ENCODE measurements at regions not wholly inside any gene's neighbourhood (a gene's known extent, or its start where the extent isn't known, plus 50 kb on each side); places are given as distances from the start of the nearest gene placed in this dataset.
"Not testable (repeated sequence)": the region's sequence is repeated elsewhere in the genome, so short reads cannot be mapped to it uniquely, and the experiment has no call there.

- no peaks in the 10 kb centered on the region for H3K9me3 Mint-ChIP-seq
- no peak for DNase-seq
- H3K27ac Mint-ChIP-seq: no peak overlapping the region
- H3K36me3 Mint-ChIP-seq (ENCODE audit: low read depth): no peaks in the 10 kb centered on the region
- CTCF ChIA-PET: no interaction called here
- no peaks in the 10 kb centered on the region for H3K4me1 Mint-ChIP-seq (ENCODE audit: low read depth)
- H3K27me3 Mint-ChIP-seq (ENCODE audit: low read depth): peaks cover 3% of the 10 kb centered on the region
- intact Hi-C loops (cut with micrococcal nuclease): no loop called here
- no peak overlapping the region for H3K4me3 Mint-ChIP-seq
Observed at GRCh38 chr10:125605167-125605566, 77.8 kb downstream of the TEX36 start.

GRCh38 chr10:125602825-125603224 lies 80.1 kb downstream of the TEX36 start:
- Mint-ChIP-seq H3K9me3 (peaks cover 2% of the 10 kb centered on the region), H3K27ac (no peak overlapping the region), H3K4me1 (ENCODE audit: low read depth) (no peaks in the 10 kb centered on the region), H3K4me3 (no peak overlapping the region), H3K36me3 (ENCODE audit: low read depth) (no peaks in the 10 kb centered on the region), H3K27me3 (ENCODE audit: low read depth) (peaks cover 3% of the 10 kb centered on the region)
- CTCF ChIA-PET: no interaction called here
- no peak for DNase-seq
- intact Hi-C loops (cut with micrococcal nuclease): no loop called here

GRCh38 chr10:125599194-125599593 lies 83.8 kb downstream of the TEX36 start:
- intact Hi-C loops (cut with micrococcal nuclease): no loop called here
- Mint-ChIP-seq H3K27ac (no peak overlapping the region), H3K4me3 (no peak overlapping the region)

GRCh38 chr10:125595911-125596310 lies 87.1 kb downstream of the TEX36 start:
- Mint-ChIP-seq H3K36me3 (ENCODE audit: low read depth) (no peaks in the 10 kb centered on the region), H3K9me3 (peaks cover 17% of the 10 kb centered on the region)
- intact Hi-C loops (cut with micrococcal nuclease): no loop called here

More at GRCh38 chr10:125599194-125599593, 83.8 kb downstream of the TEX36 start:
- peaks cover 15% of the 10 kb centered on the region for H3K9me3 Mint-ChIP-seq
- H3K36me3 Mint-ChIP-seq (ENCODE audit: low read depth): no peaks in the 10 kb centered on the region
- CTCF ChIA-PET: no interaction called here
- H3K4me1 Mint-ChIP-seq (ENCODE audit: low read depth): no peaks in the 10 kb centered on the region
- no peaks in the 10 kb centered on the region for H3K27me3 Mint-ChIP-seq (ENCODE audit: low read depth)
- DNase-seq: no peak

GRCh38 chr10:125593644-125594043 lies 89.3 kb downstream of the TEX36 start:
- Mint-ChIP-seq H3K9me3 (peaks cover 17% of the 10 kb centered on the region), H3K27ac (no peak overlapping the region), H3K4me1 (ENCODE audit: low read depth) (no peaks in the 10 kb centered on the region), H3K27me3 (ENCODE audit: low read depth) (peaks cover 4% of the 10 kb centered on the region), H3K36me3 (ENCODE audit: low read depth) (no peaks in the 10 kb centered on the region), H3K4me3 (no peak overlapping the region)
- CTCF ChIA-PET: no interaction called here
- DNase-seq: no peak
- intact Hi-C loops (cut with micrococcal nuclease): no loop called here

More at GRCh38 chr10:125595911-125596310, 87.1 kb downstream of the TEX36 start:
- Mint-ChIP-seq H3K27me3 (ENCODE audit: low read depth) (peaks cover 4% of the 10 kb centered on the region), H3K27ac (no peak overlapping the region), H3K4me3 (no peak overlapping the region), H3K4me1 (ENCODE audit: low read depth) (no peaks in the 10 kb centered on the region)
- CTCF ChIA-PET: no interaction called here
- DNase-seq: no peak

- H3K9me3 Mint-ChIP-seq: peaks cover 15% of the 10 kb centered on the region
- CTCF ChIA-PET: no interaction called here
- peaks cover 4% of the 10 kb centered on the region for H3K27me3 Mint-ChIP-seq (ENCODE audit: low read depth)
- no peak overlapping the region for H3K27ac Mint-ChIP-seq
- intact Hi-C loops (cut with micrococcal nuclease): no loop called here
- no peaks in the 10 kb centered on the region for H3K4me1 Mint-ChIP-seq (ENCODE audit: low read depth)
- H3K36me3 Mint-ChIP-seq (ENCODE audit: low read depth): no peaks in the 10 kb centered on the region
- no peak overlapping the region for H3K4me3 Mint-ChIP-seq
- DNase-seq: no peak
Observed at GRCh38 chr10:125592897-125593296, 90.1 kb downstream of the TEX36 start.

GRCh38 chr10:125591886-125592285 lies 91.1 kb downstream of the TEX36 start:
- Mint-ChIP-seq H3K27ac (no peak overlapping the region), H3K9me3 (peaks cover 13% of the 10 kb centered on the region), H3K4me1 (ENCODE audit: low read depth) (no peaks in the 10 kb centered on the region), H3K4me3 (no peak overlapping the region), H3K27me3 (ENCODE audit: low read depth) (peaks cover 4% of the 10 kb centered on the region), H3K36me3 (ENCODE audit: low read depth) (no peaks in the 10 kb centered on the region)
- intact Hi-C loops (cut with micrococcal nuclease): no loop called here
- CTCF ChIA-PET: no interaction called here
- DNase-seq: no peak

- H3K4me1 Mint-ChIP-seq (ENCODE audit: low read depth); CTCF ChIA-PET; H3K9me3 Mint-ChIP-seq; intact Hi-C loops (cut with micrococcal nuclease); H3K4me3 Mint-ChIP-seq; H3K27me3 Mint-ChIP-seq (ENCODE audit: low read depth); H3K36me3 Mint-ChIP-seq (ENCODE audit: low read depth); DNase-seq; H3K27ac Mint-ChIP-seq: not testable (repeated sequence)
Observed at GRCh38 chr10:125588738-125589137, 94.2 kb downstream of the TEX36 start.

GRCh38 chr10:125584954-125585353 lies 98.0 kb downstream of the TEX36 start:
- intact Hi-C loops (cut with micrococcal nuclease): no loop called here
- Mint-ChIP-seq H3K27me3 (ENCODE audit: low read depth) (peaks cover 3% of the 10 kb centered on the region), H3K27ac (no peak overlapping the region), H3K36me3 (ENCODE audit: low read depth) (no peaks in the 10 kb centered on the region), H3K4me3 (no peak overlapping the region), H3K4me1 (ENCODE audit: low read depth) (no peaks in the 10 kb centered on the region), H3K9me3 (no peaks in the 10 kb centered on the region)
- DNase-seq: no peak
- CTCF ChIA-PET: no interaction called here

- Mint-ChIP-seq H3K4me1 (ENCODE audit: low read depth) (no peaks in the 10 kb centered on the region), H3K27ac (no peak overlapping the region), H3K27me3 (ENCODE audit: low read depth) (peaks cover 7% of the 10 kb centered on the region), H3K36me3 (ENCODE audit: low read depth) (no peaks in the 10 kb centered on the region), H3K4me3 (no peak overlapping the region), H3K9me3 (peaks cover 6% of the 10 kb centered on the region)
- CTCF ChIA-PET: interaction anchor here (0.6 kb wide), 1 partner anchor 184 kb away, joined by 3 read pairs; no protein-coding TSS in a partner anchor
- no peak for DNase-seq
- intact Hi-C loops (cut with micrococcal nuclease): no loop called here
Observed at GRCh38 chr10:125578658-125579315, 104.2 kb downstream of the TEX36 start.

GRCh38 chr10:125575843-125576242 lies 107.1 kb downstream of the TEX36 start:
- H3K27ac Mint-ChIP-seq: no peak overlapping the region
- H3K4me1 Mint-ChIP-seq (ENCODE audit: low read depth): no peaks in the 10 kb centered on the region
- H3K4me3 Mint-ChIP-seq: no peak overlapping the region
- CTCF ChIA-PET: no interaction called here
- intact Hi-C loops (cut with micrococcal nuclease): no loop called here
- H3K27me3 Mint-ChIP-seq (ENCODE audit: low read depth): peaks cover 7% of the 10 kb centered on the region
- no peak for DNase-seq
- H3K9me3 Mint-ChIP-seq: peaks cover 6% of the 10 kb centered on the region
- H3K36me3 Mint-ChIP-seq (ENCODE audit: low read depth): no peaks in the 10 kb centered on the region

GRCh38 chr10:125568156-125568555 lies 114.8 kb downstream of the TEX36 start:
- Mint-ChIP-seq H3K9me3 (no peaks in the 10 kb centered on the region), H3K36me3 (ENCODE audit: low read depth) (no peaks in the 10 kb centered on the region), H3K27me3 (ENCODE audit: low read depth) (peaks cover 9% of the 10 kb centered on the region), H3K27ac (no peak overlapping the region), H3K4me1 (ENCODE audit: low read depth) (no peaks in the 10 kb centered on the region), H3K4me3 (no peak overlapping the region)
- DNase-seq: no peak
- CTCF ChIA-PET: no interaction called here
- intact Hi-C loops (cut with micrococcal nuclease): no loop called here

GRCh38 chr10:125567529-125567928 lies 115.4 kb downstream of the TEX36 start:
- Mint-ChIP-seq H3K27me3 (ENCODE audit: low read depth) (peaks cover 9% of the 10 kb centered on the region), H3K4me3 (no peak overlapping the region), H3K36me3 (ENCODE audit: low read depth) (no peaks in the 10 kb centered on the region), H3K27ac (no peak overlapping the region), H3K9me3 (no peaks in the 10 kb centered on the region), H3K4me1 (ENCODE audit: low read depth) (no peaks in the 10 kb centered on the region)
- CTCF ChIA-PET: no interaction called here
- DNase-seq: no peak
- intact Hi-C loops (cut with micrococcal nuclease): no loop called here
